NCI-H2227 (cell line): ENCODE measurements at regions not wholly inside any gene's neighbourhood (a gene's known extent, or its start where the extent isn't known, plus 50 kb on each side); places are given as distances from the start of the nearest gene placed in this dataset.

Experiments used
- DNase-seq: peaks from one replicate; lab custom pipeline; 2025; ENCODE audit not compliant: unreplicated experiment; lab: John Stamatoyannopoulos, UW

DNA sequence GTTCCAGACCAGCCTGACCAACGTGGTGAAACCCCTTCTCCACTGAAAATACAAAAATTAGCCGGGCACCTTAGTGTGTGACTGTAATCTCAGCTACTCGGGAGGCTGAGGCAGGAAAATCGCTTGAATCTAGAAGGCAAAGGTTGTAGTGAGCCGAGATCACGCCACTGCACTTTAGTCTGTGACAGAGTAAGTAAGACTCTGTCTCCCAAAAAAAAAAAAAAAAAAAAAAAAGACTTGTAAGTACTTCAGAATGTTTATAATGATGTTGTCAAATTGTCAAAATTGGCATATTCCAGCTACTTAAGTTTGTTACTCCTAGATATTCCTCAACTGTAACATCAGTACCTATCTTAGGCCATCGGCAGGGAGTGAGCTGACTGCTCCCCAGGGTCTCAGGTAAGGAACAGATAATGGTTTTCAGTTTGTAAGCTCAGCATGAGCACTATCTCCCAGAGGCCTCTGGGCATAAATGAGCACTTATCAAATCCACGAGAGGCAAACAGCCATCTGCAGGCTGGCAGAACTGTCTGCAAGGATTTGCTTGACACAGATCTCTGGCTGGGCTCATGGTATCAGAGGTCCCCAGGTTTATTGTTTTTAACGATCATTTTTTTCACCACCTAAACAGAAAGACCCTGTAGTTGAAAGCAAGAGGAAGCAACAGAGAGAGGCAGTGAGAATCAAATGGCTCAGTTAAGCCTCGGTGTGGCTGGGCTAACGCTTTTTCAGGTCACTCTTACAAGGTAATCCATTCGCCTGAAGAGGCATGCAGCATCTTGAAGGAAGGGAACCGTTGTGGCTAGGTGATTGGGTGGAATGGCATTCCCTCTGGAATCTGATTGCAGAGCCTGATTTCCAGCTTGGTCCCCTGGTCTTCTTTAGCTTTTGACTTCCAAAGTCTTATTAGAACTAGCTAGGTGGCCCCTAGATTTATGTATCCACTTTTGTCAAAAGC lies 115.9 kb downstream of the LY86 start:
- DNase-seq, result peak; percentile 33

DNA sequence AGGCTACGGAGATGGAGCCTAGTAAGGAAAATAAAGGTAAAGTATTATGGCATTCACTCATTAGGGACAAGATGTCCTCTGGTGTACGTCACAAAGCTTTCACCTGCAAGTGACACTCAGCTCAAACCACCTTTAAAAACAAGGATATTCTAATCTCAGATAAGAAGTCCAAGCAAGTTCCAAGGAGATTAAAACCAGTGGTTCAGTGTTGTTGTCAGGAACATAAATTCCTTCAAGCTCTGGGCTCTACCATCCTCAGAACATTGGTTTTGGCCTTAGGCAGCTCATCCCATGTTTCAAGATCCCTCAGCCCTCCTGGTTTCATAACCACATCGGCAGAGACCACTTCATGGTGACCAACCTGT lies 116.5 kb downstream of the LY86 start:
- no peak for DNase-seq

DNA sequence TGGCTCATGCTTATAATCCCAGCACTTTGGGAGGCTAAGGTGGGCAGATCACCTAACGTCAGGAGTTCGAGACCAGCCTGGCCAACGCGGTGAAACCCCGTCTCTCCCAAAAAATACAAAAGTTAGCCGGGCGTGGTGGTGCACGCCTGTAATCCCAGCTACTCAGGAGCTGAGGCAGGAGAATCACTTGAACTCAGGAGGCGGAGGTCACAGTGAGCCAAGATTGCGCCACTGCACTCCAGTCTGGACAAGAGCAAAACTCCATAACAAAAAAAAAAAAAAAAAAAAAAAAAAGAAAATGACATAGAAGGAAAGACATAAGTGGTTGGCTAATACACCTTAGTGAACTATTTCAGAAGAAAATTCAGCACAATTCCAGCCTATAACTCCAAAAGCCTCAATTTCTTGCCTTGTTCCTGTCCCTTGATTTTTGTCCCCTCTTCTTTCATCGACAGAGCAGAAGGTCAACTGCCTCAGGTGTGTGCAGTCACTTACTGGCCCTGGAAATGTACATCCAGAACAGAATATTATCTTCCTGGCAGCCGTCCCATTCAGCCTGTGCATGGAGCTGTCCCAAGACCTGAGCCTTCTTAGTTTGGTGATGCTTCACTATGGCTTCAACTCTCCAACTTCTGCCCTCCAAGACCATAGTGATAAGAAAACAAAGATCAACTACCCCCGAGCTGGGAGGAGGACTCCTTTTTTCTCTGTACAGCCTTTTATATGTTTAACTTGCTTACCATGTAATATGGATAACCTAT lies 117.6 kb downstream of the LY86 start:
- no peak for DNase-seq

DNA sequence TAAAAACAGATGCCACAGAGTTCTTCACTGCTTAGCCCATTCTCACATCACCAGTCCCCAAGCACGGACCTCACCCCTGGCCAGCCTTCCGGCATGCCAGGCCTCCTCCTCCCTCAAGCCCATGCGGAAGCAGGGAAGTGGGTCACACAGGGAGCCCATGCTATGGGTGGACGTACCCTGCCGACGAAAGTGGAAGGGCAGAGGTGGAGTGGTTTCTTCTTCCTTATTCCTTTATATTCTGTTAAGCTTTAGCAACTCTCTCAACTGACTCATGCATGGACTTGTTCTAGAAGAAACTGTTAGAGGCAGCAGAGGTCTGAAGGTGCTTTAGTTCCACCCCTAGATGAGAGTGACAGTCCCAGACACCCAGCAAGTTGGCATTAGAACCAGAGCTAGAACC lies 118.6 kb downstream of the LY86 start:
- no peak for DNase-seq

DNA sequence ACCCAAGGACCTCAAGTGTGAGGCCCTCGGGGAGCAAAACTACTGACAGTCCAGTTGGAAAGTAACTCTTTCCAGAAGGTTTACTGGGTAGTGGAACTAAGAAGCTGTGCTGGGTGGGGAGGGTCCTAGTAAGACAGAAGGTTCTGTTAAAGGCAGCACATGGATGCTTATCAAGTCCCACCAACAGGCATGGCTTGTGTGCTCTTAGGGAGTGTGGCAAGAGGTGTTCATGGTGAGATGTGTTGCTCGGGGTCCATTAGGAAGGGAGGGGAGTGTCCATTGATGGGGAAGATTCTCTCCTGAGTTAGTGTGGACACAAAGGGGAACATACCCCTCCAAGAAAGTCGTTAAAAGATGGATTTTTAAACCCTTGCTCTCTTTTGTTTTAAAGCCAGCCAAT lies 120.6 kb downstream of the LY86 start:
- DNase-seq, result no peak

DNA sequence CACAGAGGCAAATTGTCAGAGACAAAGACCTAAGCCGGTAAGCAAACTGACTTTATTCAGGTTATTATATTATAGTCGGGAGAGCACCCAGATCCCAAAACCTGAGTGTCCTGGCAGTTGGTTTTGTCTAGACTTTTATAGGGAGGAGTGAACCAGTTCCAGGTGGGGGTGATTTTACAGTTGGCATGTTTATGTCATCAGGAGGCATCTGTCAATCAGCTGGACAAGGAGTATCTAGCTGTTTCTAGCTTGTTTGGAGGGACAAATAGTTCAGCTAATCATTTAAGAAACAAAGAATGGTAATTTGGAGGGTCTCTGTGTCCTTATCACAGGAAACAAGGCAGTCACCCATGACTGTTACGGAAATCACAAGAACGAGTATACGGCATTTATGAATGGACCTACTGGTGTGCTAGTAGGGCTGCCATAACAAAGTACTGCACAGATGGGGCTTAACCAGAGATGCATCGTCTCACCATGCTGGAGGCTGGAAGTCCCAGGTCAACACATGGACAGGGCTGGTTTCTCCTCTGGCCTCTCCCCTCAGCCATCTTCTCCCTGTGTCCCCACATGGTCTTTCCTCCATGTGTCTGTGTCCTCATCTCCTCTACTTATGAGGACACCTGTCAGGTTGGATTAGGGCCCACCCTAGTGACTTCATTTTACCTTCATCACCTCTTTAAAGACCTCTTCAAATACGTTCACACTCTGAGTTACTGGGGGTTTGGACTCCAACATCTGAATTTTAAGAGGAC lies 122.7 kb downstream of the LY86 start:
- no peak for DNase-seq

DNA sequence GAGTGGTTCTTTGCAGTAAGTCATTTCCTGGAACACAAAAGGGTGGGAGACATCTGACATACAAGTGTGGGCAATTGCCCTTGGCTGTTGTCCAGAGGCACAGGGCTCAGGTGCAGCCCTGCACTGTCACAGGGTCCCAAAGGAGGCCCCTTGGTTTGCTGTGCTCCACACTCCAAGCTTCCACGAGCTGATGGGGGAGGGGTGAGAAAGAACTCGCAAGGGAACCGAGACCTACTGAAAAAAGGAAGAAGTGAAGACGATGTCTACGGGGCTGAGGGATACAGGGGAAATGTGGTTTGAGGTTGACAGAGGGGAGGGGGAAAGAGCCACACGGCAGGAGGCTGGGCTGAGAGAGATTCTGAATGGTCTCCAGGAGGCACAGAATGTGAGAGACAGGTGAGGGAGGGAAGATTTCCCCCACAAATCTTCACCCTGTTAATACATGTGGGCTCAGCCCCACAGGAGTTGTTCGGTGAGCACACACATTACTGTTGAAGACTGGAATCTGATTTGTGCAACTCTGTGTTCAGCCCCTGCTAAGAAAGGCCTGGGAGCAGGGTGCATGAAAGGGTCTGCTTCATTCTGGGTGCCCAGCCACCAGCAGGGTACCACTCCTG lies 123.4 kb downstream of the LY86 start:
- DNase-seq, result no peak

DNA sequence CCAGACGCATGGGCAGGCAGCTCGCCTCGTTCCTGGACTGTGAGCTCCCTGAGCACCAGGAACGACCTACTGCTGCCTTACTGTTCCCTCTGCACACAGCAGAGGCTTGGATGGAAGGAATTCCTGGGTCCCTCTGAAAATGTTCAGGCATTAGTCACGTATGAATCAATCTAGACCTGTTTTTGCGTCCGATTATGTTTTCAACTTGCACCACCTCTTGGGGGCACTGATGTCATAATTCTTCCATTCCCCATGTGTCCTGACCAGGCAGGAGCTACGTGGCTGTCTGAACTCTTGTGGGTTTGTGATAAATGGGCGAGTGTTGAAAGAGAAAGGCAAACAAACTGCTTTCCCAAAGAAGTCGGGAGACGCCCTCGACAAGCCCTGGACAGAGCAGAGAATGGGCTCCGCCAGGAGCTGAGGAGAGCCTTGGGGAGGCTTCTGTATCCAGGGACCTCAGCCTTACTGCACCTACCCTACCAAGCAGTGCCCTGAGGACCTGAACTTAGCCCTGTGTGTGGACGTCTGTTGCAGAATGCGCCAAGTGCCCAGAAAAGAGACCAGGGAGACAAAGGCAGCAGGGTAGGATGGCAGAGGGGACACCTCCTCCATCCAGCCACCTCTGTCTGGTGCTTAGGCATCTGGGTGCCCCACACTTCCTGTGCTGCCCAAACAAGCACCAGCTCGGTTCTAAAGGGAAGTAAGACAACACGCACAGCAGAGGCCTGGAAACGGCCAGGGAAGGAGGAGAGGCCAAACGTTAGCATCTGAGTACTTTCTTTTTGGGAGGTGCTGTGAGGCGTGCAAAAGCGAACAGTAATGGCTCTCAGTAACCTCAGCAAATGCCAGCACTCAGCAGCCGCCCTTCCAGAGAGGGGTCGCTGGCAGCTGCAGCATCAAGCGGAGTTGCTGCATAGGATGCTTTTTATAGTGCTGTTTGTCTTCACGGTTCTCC lies 124.2 kb downstream of the LY86 start:
- DNase-seq, result no peak

DNA sequence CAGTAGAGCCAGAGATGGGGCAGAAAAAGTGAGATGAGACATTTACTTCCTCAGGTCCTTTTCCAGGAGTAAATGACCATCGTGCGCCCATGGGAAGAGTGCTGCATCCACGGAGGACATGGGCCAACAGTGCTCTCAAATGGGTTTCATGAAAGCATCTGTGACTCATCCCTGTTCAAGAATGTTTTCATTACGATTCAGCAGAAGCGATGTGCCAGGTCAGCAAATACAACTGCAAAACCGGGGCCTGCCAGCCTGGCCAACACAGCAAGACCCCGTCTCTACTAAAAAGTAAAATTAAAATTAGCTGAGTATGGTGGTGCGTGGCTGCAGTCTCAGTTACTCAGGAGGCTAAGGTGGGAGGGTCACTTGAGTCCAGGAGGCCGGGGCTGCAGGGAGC lies 125.1 kb downstream of the LY86 start:
- no peak for DNase-seq

DNA sequence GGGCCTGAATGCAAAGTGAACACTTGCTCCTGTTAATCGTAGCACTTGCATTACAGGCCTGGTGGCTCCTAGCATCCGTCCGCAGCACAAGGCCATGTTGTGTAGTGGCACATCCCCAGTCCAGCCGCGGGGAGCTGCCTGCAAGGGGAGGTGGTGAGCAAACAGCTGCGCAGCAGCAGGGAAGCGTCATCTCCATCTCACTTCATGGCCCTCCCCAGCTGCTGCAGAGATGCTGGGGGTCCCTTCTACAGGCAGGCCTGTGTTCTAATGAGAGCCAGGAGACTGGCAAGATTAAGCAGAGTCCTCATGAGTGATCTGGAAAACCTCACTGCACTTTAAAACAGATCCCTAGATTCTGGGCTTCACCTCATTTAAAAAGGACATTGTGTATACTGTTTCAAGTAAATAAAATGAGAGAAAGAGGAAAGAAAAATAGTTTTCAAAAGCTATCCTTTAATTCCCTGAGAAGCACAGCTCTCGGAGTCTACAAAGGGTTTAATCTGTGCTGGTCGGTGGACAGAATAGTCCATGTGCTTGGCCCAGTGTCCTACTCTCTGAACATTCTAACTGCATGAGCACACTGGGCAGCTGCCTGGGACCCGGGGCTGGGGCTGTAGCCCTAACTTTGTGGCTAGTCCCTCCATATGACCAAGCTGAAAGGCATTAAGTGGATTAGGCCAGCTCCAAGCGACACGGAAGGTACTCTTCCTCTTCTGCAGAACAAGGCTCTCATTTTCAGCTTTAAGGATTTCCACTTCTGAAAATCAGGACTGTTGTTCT lies 125.8 kb downstream of the LY86 start:
- no peak for DNase-seq

DNA sequence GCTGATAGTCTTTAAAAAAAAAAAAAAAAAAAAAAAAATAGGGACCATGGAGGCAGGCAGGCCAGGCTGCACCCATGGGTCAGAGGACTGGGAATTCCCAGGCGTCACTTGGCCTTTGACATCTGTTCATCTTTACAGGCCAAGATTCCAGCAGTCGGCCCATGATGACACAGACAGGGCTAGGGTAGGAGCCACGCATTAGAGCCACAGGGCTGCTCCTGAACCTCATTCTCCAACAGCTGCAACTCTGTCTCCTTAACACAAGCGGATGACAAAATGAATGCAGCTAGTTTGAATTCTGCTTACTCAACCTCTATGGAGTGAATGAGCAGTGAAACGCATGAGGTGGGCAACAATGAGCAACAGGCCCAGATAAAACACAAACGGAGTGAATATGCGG lies 126.4 kb downstream of the LY86 start:
- no peak for DNase-seq

DNA sequence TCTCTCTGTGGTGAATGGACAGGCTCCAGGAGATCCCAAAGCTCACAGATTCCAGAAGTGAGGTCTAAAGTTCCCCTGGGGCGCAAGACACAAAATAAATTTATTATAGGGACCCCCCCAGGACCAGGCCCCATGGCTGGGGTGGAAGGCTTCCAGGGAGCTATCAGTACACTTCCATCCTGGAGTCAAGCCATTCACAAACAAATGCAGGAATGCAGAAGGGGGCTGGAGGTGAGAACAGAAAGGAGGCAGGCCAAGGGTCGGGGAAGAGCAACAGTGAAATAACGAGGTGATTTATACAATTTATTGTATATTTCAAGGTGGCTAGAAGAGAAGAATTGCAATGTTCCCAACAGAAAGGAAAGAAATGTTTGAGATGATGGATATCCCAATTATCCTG lies 126.9 kb downstream of the LY86 start:
- DNase-seq, result no peak

DNA sequence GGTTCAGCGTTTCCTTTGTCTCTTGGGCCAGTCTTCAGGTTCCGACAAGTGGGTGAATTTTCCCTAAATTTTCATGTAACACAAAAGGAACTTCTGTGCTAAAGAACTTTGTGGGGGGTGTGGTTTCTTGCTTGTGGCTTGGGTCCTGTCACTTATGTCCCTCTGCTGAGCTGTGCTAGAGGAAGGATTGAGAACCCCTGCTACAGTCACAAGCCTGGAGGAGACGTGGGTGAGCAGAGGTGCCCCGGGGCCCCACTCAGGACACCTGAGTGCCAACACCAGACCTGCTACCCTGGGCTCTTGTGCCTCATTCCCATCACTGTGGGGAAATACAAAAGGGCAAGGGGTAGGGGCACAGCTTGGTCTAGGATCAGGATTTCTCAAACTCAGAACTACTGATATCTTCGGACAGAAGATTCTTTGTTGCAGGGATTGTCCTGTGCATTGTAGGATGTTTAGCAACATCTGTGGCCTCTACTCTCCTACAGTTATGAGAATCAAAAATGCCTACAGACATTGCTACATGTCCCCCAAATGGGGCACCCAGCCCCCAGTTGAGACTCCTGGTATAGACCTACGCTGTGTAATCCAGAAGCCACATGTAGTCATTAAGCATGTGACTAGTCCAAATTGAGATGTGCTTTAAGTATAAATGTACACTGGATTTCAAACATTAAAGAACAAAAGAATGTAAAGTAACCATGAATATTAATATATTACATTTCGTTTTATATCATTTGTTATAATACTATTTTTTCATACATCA lies 128.7 kb downstream of the LY86 start:
- no peak for DNase-seq

DNA sequence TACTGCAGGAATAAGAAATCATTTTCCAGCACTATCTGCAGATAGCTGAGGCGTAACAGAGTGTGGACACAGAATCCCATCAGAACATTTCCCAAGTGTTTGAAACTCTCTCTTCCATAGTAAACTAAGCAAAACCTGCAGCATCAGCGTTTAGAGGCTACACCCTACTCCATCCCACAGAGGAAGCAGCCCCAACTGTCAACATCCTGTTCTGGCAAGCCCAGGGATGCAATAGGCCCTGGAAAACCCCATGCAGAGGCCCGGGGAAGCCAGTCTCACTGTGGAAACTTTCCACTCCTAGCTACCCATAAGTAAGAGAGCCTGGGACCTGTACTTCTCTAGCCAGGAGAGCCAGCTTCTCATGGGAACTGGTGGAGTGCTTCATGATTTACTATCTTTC lies 129.4 kb downstream of the LY86 start:
- DNase-seq, result no peak

DNA sequence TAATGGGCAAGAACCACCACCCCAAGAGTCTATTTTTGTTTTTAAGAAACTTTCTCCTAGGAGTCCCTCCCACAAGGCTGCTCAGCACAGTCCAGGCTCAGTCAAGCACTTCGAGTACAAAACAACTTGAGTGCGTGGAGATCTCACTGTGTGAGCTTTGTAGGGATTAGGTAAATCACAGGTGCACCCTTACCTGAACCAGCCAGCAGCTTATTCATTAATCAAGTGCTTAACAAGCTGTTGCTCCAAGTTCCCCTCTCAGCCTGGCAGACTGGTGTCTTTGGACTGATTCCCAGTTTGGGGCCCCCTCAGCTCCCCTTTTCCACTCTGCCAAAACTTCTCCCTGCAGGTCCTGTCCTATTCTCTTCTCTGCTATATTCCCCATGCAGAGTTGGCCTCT lies 133.1 kb downstream of the LY86 start:
- DNase-seq, result no peak

DNA sequence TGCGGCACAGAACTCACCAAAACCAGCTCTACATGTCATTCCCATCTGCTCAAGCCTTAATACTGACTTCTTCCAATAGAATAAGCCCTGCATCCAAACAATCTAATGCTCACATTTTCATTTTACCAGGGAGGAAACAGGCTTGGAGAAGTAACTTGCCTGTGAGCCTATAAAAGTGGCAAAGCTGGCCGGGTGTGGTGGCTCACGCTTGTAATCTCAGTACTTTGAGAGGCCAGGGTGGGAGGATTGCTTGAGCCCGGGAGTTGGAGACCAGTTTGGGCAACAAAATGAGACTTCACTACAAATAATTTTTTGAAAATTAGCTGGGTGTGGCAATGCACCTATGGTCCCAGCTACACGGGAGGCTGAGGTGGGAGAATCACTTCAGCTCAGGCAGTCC lies 133.7 kb downstream of the LY86 start:
- no peak for DNase-seq

DNA sequence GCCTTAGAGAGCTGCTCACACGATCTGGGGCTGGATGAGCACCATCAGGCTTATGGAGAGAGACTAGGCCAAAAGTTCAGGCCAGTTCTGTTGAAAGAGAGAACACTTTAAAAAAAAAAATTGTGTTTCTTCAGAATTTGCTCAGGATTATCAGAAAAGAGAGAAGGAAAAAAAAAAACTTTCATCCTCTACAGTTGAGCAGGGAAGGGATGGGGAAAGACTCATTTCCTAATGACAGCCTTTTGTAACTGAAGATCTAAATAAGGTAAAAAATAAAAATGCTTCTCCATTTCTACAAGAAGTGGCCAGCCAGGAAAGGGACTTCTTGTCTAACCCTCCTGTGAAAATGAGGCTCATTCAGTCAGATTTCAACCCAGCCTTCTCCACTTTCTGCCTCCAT lies 134.8 kb downstream of the LY86 start:
- no peak for DNase-seq

DNA sequence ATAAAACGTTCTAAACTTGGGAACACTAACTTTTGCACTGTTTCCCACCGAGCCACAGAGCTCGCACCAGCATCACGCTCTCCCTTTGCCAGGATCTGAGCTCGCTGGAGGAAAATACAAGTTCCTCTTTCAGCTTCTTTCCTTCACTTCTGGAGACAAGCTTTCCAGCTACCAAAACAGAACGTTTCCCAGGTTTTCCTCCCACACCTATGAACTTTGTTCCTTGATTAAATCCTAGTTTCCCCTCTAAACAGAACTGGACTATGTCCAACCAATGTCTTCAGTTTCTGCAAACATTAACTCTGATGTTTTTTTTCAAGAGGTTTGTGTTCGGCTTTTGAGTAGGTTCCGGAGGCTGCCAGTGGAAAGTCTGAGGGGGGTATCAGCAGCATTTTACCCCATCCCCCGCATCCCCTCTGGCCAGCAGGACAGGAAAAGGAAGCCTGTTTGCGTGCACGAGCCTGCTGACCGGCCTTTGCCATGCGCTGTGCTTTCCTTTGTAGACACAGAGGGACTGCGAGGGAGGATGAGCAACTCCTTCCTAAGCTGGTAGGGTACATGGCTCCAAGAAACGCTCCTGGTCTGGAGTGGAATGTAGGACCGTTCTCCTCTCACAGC lies 135.5 kb downstream of the LY86 start:
- no peak for DNase-seq
